DND-41 (cell line): ENCODE measurements at regions not wholly inside any gene's neighbourhood (a gene's known extent, or its start where the extent isn't known, plus 50 kb on each side); places are given as distances from the start of the nearest gene placed in this dataset.

Experiments
- ATAC-seq: fragments of 200-7000 bp; cut with Tn5 transposase; 3 replicates; pipeline ENCODE4 v1.9.1; 2021; ENCODE audit warnings: low read depth; ENCODE audit not compliant: insufficient read depth
- DNase-seq: peaks from one replicate; pipeline ENCODE4 v3.0.0-alpha.2; 2020
- H2AFZ ChIP-seq: 2 replicates; pipeline ENCODE4 v1.6.0; 2012; ENCODE audit warnings: low read depth, low read length
- H3K27ac ChIP-seq: 2 replicates; pipeline ENCODE4 v1.5.1; 2012; ENCODE audit warnings: low read length, inconsistent platforms
- H3K27me3 ChIP-seq: fragments of 200-600 bp; sonication (generic); 2 replicates; pipeline ENCODE4 v1.6.0; 2012; ENCODE audit warnings: low read length, mild to moderate bottlenecking, inconsistent platforms; ENCODE audit not compliant: insufficient read depth, poor library complexity
- H3K36me3 ChIP-seq: 2 replicates; pipeline ENCODE4 v1.5.1; 2012; ENCODE audit warnings: low read length, inconsistent platforms; ENCODE audit not compliant: insufficient read depth
- H3K4me1 ChIP-seq: 2 replicates; pipeline ENCODE4 v1.5.1; 2012; ENCODE audit warnings: mild to moderate bottlenecking, low read length; ENCODE audit not compliant: insufficient read depth
- H3K4me2 ChIP-seq: 2 replicates; pipeline ENCODE4 v1.6.0; 2012; ENCODE audit warnings: mild to moderate bottlenecking, moderate library complexity, low read length, inconsistent platforms; ENCODE audit not compliant: insufficient read depth
- H3K4me3 ChIP-seq, 2 experiments: fragments of 200-600 bp in 1 of 2; shearing (Covaris generic) in 1 of 2; 2 replicates each; pipeline ENCODE4 v1.5.1; 2012 to 2016; ENCODE audit warnings: inconsistent platforms in 2 of 2, low read length in 2 of 2, mild to moderate bottlenecking in 2 of 2, low read depth in 1 of 2, moderate library complexity in 1 of 2
- H3K79me2 ChIP-seq: 2 replicates; pipeline ENCODE4 v1.6.0; 2012; ENCODE audit warnings: low read length, inconsistent platforms; ENCODE audit not compliant: insufficient read depth
- H3K9ac ChIP-seq: 2 replicates; pipeline ENCODE4 v1.6.0; 2012; ENCODE audit warnings: low read depth, mild to moderate bottlenecking, inconsistent platforms, low read length, moderate library complexity
- H3K9me3 ChIP-seq: 2 replicates; pipeline ENCODE4 v1.5.1; 2012; ENCODE audit warnings: low read length, moderate library complexity, mild to moderate bottlenecking, inconsistent platforms; ENCODE audit not compliant: insufficient read depth, severe bottlenecking
- H4K20me1 ChIP-seq: 2 replicates; pipeline ENCODE4 v1.6.0; 2012; ENCODE audit warnings: low read length; ENCODE audit not compliant: insufficient read depth
- CTCF ChIP-seq: IDR thresholded peaks from 2 replicates; pipeline ENCODE4 v1.5.1; 2012; ENCODE audit warnings: borderline replicate concordance, low read length, moderate library complexity, mild to moderate bottlenecking; ENCODE audit not compliant: poor library complexity, severe bottlenecking; ENCODE audit errors: extremely low read depth
- EZH2 ChIP-seq: IDR thresholded peaks from 3 replicates; pipeline ENCODE4 v1.6.1; 2012; ENCODE audit warnings: borderline replicate concordance, low read depth, mild to moderate bottlenecking, moderate library complexity, low read length, inconsistent platforms; ENCODE audit not compliant: severe bottlenecking

GRCh38 chr9:19598722-19599121 lies 189.9 kb downstream of the ACER2 start:
- no peak for DNase-seq
- no peak for TF ChIP-seq EZH2
- TF ChIP-seq CTCF: no peak
- Histone ChIP-seq H3K36me3 (no peaks in the 10 kb centered on the region), H3K79me2 (no peaks in the 10 kb centered on the region), H3K27me3 (peaks cover 2% of the 10 kb centered on the region), H3K27ac (no peak overlapping the region), H2AFZ (no peak overlapping the region), H3K4me3 (no peak overlapping the region), H4K20me1 (no peaks in the 10 kb centered on the region), H3K4me2 (no peak overlapping the region), H3K4me1 (no peaks in the 10 kb centered on the region), H3K9ac (no peak overlapping the region), H3K9me3 (no peaks in the 10 kb centered on the region)
- ATAC-seq: no peak

DNA sequence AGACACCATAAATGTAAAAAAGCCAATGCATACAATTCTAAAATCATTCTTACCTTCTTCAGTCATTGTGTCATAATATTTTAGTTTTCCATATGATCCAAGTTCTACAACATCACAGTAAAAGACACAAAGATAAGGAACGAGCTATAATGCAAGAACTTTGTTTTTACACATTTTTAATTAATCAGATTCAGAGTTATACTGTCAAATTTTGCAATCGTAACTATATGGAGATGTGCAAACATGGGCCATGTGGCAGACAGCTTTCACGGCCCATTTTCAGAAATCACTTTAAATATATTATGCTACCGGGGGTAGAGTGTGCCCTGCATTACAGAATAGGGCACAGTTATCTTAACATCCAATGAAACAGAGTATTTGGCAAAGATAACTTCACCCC lies 188.4 kb downstream of the ACER2 start:
- no peak overlapping the region for H2AFZ ChIP-seq
- H3K4me3 ChIP-seq: no peak overlapping the region
- no peaks in the 10 kb centered on the region for H3K4me1 ChIP-seq
- H3K4me2 ChIP-seq: no peak overlapping the region
- TF ChIP-seq EZH2 (no peak), CTCF (no peak)
- H3K27ac ChIP-seq: no peak overlapping the region
- no peaks in the 10 kb centered on the region for H4K20me1 ChIP-seq
- peaks cover 2% of the 10 kb centered on the region for H3K27me3 ChIP-seq
- no peaks in the 10 kb centered on the region for H3K79me2 ChIP-seq
- no peaks in the 10 kb centered on the region for H3K9me3 ChIP-seq
- no peak overlapping the region for H3K9ac ChIP-seq
- DNase-seq (no peak), ATAC-seq (no peak)
- H3K36me3 ChIP-seq: no peaks in the 10 kb centered on the region

GRCh38 chr9:19595003-19595402 lies 186.2 kb downstream of the ACER2 start:
- H3K79me2 ChIP-seq: no peaks in the 10 kb centered on the region
- DNase-seq (no peak), ATAC-seq (no peak)
- H3K9ac ChIP-seq: no peak overlapping the region
- H3K27ac ChIP-seq: no peak overlapping the region
- no peaks in the 10 kb centered on the region for H4K20me1 ChIP-seq
- TF ChIP-seq CTCF (no peak), EZH2 (no peak)
- no peak overlapping the region for H2AFZ ChIP-seq
- H3K9me3 ChIP-seq: no peaks in the 10 kb centered on the region
- no peak overlapping the region for H3K4me2 ChIP-seq
- peaks cover 5% of the 10 kb centered on the region for H3K27me3 ChIP-seq
- no peaks in the 10 kb centered on the region for H3K4me1 ChIP-seq
- H3K36me3 ChIP-seq: no peaks in the 10 kb centered on the region
- no peak overlapping the region for H3K4me3 ChIP-seq

- Histone ChIP-seq H3K79me2 (no peaks in the 10 kb centered on the region), H3K4me3 (no peak overlapping the region), H3K36me3 (no peaks in the 10 kb centered on the region), H2AFZ (no peak overlapping the region), H3K9ac (no peak overlapping the region), H3K27ac (no peak overlapping the region), H3K4me2 (no peak overlapping the region), H3K27me3 (peaks cover 3% of the 10 kb centered on the region), H4K20me1 (no peaks in the 10 kb centered on the region), H3K9me3 (no peaks in the 10 kb centered on the region), H3K4me1 (no peaks in the 10 kb centered on the region)
- no peak for ATAC-seq
- no peak for TF ChIP-seq CTCF
- no peak for TF ChIP-seq EZH2
- no peak for DNase-seq
Measured at GRCh38 chr9:19587678-19588077, 178.9 kb downstream of the ACER2 start.
